ENCODE measurements at regions not wholly inside any gene's neighbourhood (a gene's known extent, or its start where the extent isn't known, plus 50 kb on each side); places are given as distances from the start of the nearest gene placed in this dataset.
"Not testable (repeated sequence)": the region's sequence is repeated elsewhere in the genome, so short reads cannot be mapped to it uniquely, and the experiment has no call there.

DNA sequence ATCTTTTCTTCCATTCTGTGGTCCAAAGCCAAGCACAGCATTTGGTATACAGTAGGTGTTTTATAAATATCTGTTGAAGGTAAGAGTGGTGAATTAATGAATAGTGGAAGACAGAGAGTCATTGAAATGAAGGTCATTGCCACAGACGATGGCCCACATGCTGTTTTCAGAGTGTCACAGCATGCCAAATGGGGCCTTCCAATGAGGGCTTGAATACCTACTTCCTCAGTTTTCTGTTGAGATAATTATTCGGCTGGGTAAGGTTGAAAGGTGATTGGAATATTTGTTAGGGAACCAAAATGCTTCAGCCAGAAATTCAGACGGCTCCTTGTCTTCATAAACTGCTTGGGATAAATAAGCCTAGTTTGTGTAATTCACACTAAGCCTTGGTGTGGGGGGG lies 205.3 kb upstream of the TBL1XR1 start:
- no peak for DNase-seq

GRCh38 chr3:177405191-177405672 lies 207.9 kb upstream of the TBL1XR1 start:
- DNase-seq: peak; percentile 77

- peak; percentile 31 for DNase-seq
Observed at GRCh38 chr3:177410730-177411129, 213.4 kb upstream of the TBL1XR1 start.

GRCh38 chr3:177411201-177411600 lies 213.9 kb upstream of the TBL1XR1 start:
- no peak for DNase-seq

DNA sequence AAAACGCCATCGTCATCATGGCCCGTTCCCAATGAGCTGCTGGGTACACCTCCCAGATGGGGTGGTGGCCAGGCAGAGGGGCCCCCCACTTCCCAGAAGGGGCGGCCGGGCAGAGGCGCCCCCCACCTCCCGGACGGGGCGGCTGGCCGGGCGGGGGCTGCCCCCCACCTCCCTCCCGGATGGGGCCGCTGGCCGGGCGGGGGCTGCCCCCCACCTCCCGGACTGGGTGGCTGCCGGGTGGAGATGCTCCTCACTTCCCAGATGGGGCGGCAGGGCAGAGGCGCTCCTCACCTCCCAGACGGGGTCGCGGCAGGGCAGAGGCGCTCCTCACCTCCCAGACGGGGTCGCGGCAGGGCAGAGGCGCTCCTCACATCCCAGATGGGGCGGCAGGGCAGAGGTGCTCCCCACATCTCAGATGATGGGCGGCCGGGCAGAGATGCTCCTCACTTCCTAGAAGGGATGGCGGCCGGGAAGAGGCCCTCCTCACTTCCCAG lies 215.4 kb upstream of the TBL1XR1 start:
- DNase-seq: not testable (repeated sequence)

DNA sequence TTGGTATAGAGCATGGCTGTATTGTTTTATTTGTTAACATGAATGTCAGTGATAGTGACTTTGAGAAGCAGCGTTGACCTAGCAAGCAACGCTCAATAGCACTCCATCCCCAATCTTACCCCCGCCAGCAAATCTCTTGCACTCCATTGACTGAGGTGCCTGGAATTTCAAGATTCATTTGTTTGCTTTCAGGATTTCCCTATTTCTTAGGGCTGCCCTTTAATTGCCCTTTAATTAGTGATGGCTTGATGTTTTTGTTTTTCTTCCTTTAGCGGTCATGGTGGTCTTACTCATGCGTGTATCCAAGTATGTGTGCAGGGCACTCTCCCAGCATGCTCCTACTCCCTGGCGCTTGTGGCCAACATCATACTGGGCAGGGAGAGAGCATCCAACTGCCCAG lies 216.8 kb upstream of the TBL1XR1 start:
- DNase-seq: no peak

DNA sequence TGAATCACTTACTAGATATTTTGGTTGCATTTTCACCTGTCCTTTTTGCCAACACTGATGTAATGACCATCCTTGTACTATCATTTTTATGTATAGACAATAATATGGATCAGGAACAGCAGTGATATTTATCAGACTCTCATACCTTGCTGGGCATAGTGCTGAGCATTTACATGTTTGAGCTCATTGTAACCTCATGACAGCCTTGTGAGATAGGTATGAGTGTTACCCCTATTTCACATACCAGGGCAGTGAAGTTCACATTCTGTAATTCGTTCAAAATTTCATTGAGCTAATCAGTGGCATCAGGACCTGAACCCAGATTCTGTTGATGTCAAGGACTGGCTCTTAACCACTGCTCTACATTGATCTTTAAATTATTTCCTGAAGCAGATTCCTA lies 221.5 kb upstream of the TBL1XR1 start:
- DNase-seq: no peak

- DNase-seq: no peak
Observed at GRCh38 chr3:177419904-177420601, 222.8 kb upstream of the TBL1XR1 start.

GRCh38 chr3:177420651-177421480 lies 223.6 kb upstream of the TBL1XR1 start:
- DNase-seq: no peak

DNA sequence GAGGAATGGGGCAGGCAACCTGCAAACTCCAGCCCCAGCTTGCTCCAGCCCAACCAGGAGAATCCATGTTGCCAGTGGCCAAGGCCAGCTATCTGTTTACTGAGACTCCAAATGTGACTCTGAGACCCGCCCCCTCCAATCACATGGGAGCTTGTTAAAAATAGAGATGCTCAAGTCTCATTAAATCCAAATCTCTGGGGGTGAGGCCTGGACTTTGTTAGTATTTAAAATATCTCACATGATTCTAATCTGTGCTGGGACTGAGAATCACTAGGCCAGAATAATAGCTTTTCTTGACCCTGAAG lies 224.2 kb upstream of the TBL1XR1 start:
- DNase-seq: no peak

DNA sequence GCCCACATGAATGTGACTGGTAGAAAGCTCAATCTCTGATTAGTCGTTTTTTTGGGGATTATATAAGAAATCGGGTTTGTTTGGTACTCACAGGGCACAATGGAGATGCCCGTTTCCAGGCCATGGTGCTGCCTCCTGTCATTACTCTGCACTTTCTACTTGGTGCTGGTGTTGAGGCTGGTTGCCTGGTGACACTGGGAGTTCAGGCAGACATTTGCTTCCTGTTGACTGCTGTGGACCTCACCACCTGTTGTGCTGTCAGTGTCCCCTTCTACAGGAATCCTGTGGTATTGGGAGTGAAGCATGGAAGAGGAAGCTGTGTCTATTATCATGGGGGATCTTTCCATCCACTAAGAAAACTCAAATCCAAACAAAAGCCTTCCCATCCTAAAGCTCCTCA lies 227.2 kb upstream of the TBL1XR1 start:
- no peak for DNase-seq

DNA sequence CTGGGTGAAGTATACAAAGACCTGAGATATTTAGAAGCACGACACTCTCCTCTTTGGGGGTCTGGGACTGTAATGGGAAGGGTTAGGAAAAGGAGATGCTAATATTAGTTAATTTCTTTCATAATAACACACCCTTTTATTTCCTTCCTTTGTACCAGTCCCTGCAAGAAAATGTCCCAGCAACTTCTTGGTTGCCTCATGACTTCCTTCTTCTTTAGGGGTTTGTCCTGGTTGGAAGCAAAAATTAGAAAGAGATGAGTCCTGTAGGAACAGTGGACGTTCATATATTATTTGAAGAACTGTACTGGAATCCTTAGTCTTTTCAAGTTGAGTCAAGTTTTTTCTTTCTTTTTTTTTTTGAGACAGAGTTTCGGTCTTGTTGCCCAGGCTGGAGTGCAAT lies 227.8 kb upstream of the TBL1XR1 start:
- DNase-seq: no peak

GRCh38 chr3:177426106-177426877 lies 229.0 kb upstream of the TBL1XR1 start:
- no peak for DNase-seq

DNA sequence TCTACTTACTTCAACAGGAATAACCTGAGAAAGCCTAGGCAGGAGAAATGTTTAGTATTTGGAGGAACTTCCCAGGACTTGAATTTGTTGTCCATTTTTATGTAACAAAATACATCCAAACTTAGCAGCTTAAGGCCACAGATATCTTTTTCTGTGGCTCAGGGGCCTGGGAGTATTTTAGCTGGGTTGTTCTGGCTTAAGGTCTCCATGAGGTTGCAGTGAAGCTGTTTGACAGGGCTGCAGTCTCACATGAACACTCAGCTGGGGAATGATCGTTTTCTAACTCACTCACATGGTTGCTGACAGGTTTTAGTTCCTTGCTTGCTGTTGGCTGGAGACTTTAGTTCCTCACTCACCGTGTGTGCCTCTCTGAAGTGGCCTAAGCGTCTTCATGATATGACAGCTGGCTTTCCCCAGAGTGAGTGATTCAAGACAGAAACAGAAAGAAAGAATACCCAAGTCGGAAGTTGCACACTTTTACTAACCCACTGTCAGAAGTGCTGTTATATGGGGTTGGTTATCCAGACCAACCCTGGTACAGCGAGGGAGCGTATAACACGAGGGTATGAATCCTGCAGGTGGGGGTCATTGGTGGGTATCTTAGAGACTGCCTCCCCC lies 229.7 kb upstream of the TBL1XR1 start:
- DNase-seq: no peak

GRCh38 chr3:177427540-177427939 lies 230.3 kb upstream of the TBL1XR1 start:
- no peak for DNase-seq

DNA sequence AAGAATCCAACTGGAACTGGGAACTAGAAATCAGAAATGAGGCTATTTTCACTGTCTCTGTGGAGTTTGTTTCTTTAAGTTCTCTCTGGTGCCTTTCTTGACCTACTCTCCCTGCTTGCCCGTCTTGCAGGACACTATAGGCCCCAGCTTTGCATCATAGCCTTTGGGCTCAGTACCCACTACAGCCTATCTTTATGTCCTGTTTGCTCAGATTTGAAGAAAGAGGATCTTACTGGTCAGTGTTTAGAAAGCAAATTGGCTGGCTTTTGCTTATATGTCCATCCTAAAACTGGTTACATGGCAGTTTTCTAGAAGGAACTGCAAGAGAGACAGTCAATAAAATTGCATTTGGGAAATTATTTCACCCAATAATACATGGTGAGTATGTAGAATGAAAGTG lies 231.8 kb upstream of the TBL1XR1 start:
- DNase-seq: no peak

DNA sequence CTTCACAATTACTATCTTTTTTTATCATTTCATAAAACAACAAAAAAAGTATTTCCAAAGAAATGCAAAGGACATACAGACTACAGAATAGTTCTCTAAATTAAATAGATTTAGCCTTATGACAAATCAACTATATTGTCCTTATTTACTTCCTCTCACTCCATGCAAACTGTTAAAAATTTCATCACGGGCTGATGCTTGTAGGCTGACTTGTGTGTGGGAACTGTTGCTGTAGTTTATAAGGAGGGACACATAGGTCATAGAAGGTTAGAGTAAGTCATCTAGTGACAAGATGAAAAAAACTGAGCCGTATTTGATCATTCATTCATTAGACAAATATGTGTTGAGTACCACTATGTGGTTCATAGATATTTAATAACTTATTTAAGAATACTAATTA lies 232.5 kb upstream of the TBL1XR1 start:
- no peak for DNase-seq

DNA sequence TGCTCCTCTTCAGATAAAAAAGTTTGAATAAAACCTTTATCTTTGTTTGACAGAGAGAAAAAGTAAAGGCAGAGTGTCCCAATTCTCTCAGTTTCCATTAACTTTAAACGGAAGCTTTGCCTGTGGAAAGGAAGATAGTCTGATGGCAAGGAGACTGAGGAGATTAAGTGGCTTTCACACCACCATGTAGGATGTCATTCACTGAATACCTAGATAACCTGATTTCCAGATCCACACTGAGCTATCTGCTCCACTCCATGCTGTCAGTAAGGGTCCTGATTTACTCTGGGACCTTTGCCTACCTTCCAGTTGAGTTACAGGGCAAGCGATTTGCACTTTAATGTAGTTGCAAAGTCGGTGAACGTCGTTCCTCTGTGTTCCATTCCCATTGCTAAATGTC lies 233.4 kb upstream of the TBL1XR1 start:
- no peak for DNase-seq

- DNase-seq: peak; percentile 74
Observed at GRCh38 chr3:177431525-177432176, 234.4 kb upstream of the TBL1XR1 start.

- DNase-seq: no peak
Observed at GRCh38 chr3:177435301-177435700, 238.0 kb upstream of the TBL1XR1 start.

DNA sequence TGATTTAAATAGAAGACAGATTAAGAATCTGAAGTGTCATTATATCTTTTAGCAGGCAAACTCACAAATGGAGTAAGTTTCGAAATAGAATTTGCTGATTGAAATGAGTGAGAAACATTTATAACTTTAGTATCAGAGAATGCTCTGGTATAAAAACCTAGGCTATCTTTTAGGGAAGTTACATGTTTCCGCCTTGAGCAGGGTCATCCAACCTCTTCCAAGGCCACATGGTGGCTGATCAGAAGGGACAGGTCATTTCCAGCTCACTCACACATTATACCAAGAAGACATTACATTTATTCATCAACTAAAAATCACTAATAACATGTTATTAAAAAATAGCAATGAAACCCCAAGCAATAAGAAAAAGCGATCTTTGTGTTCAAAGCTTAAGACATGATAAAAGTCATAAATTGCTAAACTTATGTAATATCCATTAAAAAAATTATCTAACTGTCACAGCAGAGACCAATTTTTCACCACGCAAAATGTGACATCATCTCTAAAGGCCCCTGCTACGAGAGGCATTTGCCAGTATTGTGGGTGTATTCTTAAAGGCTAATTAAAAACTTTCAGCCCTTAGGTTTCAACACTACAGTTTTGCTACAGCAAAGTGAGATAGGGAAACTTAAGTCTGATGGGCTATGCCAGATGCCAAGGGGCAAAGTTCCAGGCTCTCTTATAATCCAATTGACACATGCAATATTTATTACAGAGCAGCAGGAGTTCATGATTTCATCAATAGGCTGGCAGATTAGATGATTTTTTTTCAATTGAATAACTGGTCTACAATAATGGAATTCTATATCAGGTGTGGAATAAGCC lies 240.4 kb upstream of the TBL1XR1 start:
- no peak for DNase-seq
